SK-N-SH treated with all-trans-retinoic acid at 6 μM for 48 hours (cell line): ENCODE measurements at regions not wholly inside any gene's neighbourhood (a gene's known extent, or its start where the extent isn't known, plus 50 kb on each side); places are given as distances from the start of the nearest gene placed in this dataset.

ENCODE experiments used
- ARNTL ChIP-seq: fragments of 450-650 bp; formaldehyde crosslinking; IDR thresholded peaks from 2 replicates; pipeline ENCODE4 v1.5.0; 2020; ENCODE audit warnings: low read depth, mild to moderate bottlenecking, moderate library complexity, borderline replicate concordance
- CREB5 ChIP-seq: fragments of 250-450 bp; sonication (Bioruptor Pico); IDR thresholded peaks from 2 replicates; pipeline ENCODE4 v1.5.1; 2020; ENCODE audit warnings: low read depth, mild to moderate bottlenecking, moderate library complexity
- CSRNP3 ChIP-seq: fragments of 250-450 bp; sonication (Bioruptor Pico); IDR thresholded peaks from 2 replicates; pipeline ENCODE4 v1.5.1; 2021; ENCODE audit warnings: mild to moderate bottlenecking, moderate library complexity
- PATZ1 ChIP-seq: fragments of 250-450 bp; sonication (Bioruptor Pico); IDR thresholded peaks from 2 replicates; pipeline ENCODE4 v1.8.0; 2020; ENCODE audit warnings: mild to moderate bottlenecking, moderate library complexity, borderline replicate concordance
- POU6F1 ChIP-seq: fragments of 250-450 bp; sonication (Bioruptor Pico); IDR thresholded peaks from 2 replicates; pipeline ENCODE4 v1.8.0; 2021; ENCODE audit warnings: low read depth, mild to moderate bottlenecking, moderate library complexity, borderline replicate concordance
- PPARA ChIP-seq: fragments of 250-450 bp; sonication (Bioruptor Pico); IDR thresholded peaks from 2 replicates; pipeline ENCODE4 v1.5.0; 2020; ENCODE audit warnings: mild to moderate bottlenecking, borderline replicate concordance
- RARB ChIP-seq: fragments of 250-450 bp; sonication (Bioruptor Pico); IDR thresholded peaks from 2 replicates; pipeline ENCODE4 v1.8.0; 2021; ENCODE audit warnings: mild to moderate bottlenecking, moderate library complexity
- SNAI2 ChIP-seq: fragments of 250-450 bp; sonication (Bioruptor Pico); IDR thresholded peaks from 2 replicates; pipeline ENCODE4 v1.5.0; 2020; ENCODE audit warnings: mild to moderate bottlenecking, moderate library complexity
- TCF4 ChIP-seq: fragments of 250-450 bp; sonication (Bioruptor Pico); IDR thresholded peaks from 2 replicates; pipeline ENCODE4 v1.8.0; 2021; ENCODE audit warnings: mild to moderate bottlenecking, moderate library complexity, borderline replicate concordance
- TOX ChIP-seq: fragments of 250-450 bp; sonication (Bioruptor Pico); IDR thresholded peaks from 2 replicates; pipeline ENCODE4 v1.8.0; 2021; ENCODE audit warnings: mild to moderate bottlenecking, moderate library complexity, borderline replicate concordance
- ZC3H10 ChIP-seq: fragments of 250-450 bp; sonication (Bioruptor Pico); IDR thresholded peaks from 2 replicates; pipeline ENCODE4 v1.5.1; 2021; ENCODE audit warnings: mild to moderate bottlenecking, moderate library complexity
- ZFP3 ChIP-seq: fragments of 250-450 bp; sonication (Bioruptor Pico); IDR thresholded peaks from 2 replicates; pipeline ENCODE4 v1.5.0; 2020; ENCODE audit warnings: mild to moderate bottlenecking, moderate library complexity
- ZFP30 ChIP-seq: fragments of 450-650 bp; formaldehyde crosslinking; IDR thresholded peaks from 2 replicates; pipeline ENCODE4 v1.5.0; 2022; ENCODE audit warnings: mild to moderate bottlenecking, moderate library complexity
- ZNF565 ChIP-seq: fragments of 450-650 bp; formaldehyde crosslinking; conservative IDR thresholded peaks from 2 replicates; pipeline ENCODE4 v1.5.0; 2020; ENCODE audit warnings: low read depth, mild to moderate bottlenecking, moderate library complexity

GRCh38 chr2:204024906-204025475, 88.4 kb downstream of the ICOS start:
- TF ChIP-seq RARB (CRISPR knock-in tag) = no peak
- no peak for TF ChIP-seq SNAI2 (CRISPR knock-in tag)
- TF ChIP-seq ARNTL (CRISPR knock-in tag) = no peak
- no peak for TF ChIP-seq TCF4 (CRISPR knock-in tag)
- TF ChIP-seq CSRNP3 (CRISPR knock-in tag) = no peak
- no peak for TF ChIP-seq PATZ1 (CRISPR knock-in tag)
- TF ChIP-seq ZFP3 (CRISPR knock-in tag) = no peak
- TF ChIP-seq ZC3H10 (CRISPR knock-in tag) = no peak
- no peak for TF ChIP-seq ZFP30
- no peak for TF ChIP-seq TOX (CRISPR knock-in tag)
- TF ChIP-seq CREB5 (CRISPR knock-in tag) = no peak
- TF ChIP-seq POU6F1 = no peak
- TF ChIP-seq PPARA (CRISPR knock-in tag) = no peak
- TF ChIP-seq ZNF565 = no peak
